LHCN-M2 (cell line): ENCODE measurements at regions not wholly inside any gene's neighbourhood (a gene's known extent, or its start where the extent isn't known, plus 50 kb on each side); places are given as distances from the start of the nearest gene placed in this dataset.
"Not testable (repeated sequence)": the region's sequence is repeated elsewhere in the genome, so short reads cannot be mapped to it uniquely, and the experiment has no call there.

Experiments used
- DNase-seq: peaks from one replicate; pipeline ENCODE4 v3.0.0-alpha.2; 2012; ENCODE audit warnings: low read depth

DNA sequence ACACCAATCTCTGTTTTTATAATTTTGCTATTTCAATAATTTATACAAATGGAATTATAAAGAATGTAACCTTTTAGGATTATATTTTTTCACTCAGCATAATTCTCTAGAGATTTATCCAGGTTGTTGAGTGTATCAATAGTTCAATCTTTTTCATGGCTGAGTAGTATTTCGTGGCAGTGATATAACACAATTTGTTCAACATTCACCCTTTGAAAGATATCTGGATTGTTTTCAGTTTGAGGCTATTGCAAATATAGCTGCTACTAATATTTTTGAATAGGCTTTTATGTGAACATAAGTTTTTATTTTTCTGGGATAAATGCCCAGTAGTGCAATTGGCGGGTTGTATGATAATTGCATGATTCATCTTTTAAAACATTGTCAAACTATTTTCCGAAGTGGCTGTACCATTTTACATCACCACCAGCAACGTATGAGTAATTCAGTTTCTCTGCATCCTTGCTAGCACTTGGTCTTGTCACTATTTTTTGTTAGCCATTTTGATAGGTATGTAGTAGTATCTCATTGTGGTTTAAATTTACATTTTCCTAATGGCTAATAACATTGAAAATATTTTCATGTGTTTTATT, 55.6 kb upstream of the ABCD3 start:
- DNase-seq, result peak; percentile 56

GRCh38 chr1:94358630-94359599, 59.3 kb upstream of the ABCD3 start:
- no peak for DNase-seq

GRCh38 chr1:94357661-94358060, 60.5 kb upstream of the ABCD3 start:
- no peak for DNase-seq

DNA sequence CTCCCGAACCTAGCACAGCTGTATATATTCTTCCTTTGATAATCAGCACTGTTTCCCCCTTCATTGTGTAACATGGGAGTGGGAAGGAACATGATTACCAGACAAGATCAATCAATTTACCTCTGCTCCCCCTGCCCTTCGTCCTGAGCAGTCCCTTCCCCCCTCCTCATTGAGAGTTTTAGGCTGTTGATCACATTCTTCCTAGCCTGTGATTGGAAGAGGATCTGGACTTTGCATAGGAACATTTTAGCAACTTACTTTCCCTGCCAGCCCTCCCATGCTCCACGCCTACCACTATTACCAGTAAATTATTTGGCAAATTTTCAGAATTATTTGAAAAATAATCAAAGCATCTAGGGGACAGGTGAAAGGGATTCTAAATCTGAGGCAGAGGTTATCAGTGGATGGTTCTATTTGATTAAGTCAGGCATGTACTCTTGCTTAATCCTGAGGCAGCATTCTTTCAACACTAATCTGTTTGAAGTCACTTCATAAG, 62.7 kb upstream of the ABCD3 start:
- no peak for DNase-seq

- no peak for DNase-seq
Measured at GRCh38 chr1:94351481-94351880, 66.7 kb upstream of the ABCD3 start.

GRCh38 chr1:94350350-94350924, 67.8 kb upstream of the ABCD3 start:
- DNase-seq, result no peak

GRCh38 chr1:94349853-94350252, 68.3 kb upstream of the ABCD3 start:
- DNase-seq, result no peak

DNA sequence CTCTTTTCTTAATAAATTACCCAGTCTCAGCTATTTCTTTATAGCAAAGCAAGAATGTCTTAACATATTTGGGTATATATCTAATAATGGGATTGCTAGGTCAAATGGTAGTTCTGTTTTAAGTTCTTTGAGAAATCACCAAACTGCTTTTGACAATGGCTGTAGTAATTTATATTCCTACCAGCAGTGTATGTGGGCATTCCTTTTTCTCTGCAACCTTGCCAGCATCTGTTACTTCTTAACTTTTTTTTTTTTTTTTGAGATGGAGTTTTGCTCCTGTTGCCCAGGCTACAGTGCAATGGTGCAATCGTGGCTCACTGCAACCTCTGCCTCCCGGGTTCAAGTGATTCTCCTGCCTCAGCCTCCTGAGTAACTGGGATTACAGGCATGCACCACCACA, 69.8 kb upstream of the ABCD3 start:
- DNase-seq, result not testable (repeated sequence)

GRCh38 chr1:94345148-94345721, 73.0 kb upstream of the ABCD3 start:
- no peak for DNase-seq

GRCh38 chr1:94342416-94342815, 75.8 kb upstream of the ABCD3 start:
- no peak for DNase-seq

DNA sequence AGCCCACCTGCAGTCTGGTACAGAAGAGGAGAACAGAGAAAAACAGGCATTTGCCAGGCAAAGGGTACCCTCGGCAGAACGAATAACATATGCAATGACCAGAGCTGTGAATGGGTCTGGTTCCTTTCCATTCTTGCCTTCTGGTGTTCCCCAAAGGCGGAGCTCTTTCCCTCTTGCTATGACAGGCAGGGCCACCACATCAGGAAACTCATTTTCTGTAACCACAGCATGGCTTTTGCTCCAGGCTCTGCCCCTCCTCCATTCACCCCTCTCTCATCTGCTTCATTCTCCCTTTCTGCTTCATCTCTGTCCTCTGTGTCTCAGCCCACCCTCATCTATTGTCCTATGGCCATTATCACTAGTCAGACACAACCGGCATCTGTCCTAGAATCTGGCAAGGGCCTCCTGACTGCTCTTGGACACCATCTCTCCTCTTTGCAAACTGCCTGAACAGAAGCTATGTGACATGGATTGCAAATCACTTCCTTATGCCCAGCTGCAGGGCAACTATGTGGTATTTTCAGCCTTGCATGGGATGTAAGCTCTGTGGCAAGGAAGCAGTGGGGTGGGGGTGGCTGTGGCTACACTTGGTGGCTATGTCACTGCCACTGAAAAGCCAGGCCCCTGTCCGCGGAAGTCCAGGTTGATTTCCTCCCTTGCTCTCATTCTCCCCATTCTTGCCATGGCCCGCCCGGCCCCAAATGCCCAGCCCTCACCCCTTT, 78.8 kb upstream of the ABCD3 start:
- no peak for DNase-seq

DNA sequence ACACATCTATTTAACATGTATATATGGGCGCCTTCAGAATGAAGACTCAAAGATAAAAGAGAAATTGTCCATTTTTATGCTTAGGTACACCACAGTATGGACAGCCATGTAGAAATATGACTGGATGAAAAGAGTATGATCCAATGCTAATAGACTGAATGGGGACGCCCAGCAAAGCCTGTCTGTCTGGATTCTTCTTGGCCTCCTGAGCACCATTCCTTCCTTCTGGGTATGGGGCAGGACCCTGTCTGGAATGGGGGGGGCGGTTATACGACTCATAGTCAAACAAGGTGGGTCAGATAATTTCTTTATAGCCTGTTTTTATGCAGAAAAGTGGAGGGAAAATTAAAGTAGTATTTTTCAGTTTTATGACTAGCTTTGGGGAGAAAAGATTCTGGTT, 81.2 kb upstream of the ABCD3 start:
- no peak for DNase-seq

DNA sequence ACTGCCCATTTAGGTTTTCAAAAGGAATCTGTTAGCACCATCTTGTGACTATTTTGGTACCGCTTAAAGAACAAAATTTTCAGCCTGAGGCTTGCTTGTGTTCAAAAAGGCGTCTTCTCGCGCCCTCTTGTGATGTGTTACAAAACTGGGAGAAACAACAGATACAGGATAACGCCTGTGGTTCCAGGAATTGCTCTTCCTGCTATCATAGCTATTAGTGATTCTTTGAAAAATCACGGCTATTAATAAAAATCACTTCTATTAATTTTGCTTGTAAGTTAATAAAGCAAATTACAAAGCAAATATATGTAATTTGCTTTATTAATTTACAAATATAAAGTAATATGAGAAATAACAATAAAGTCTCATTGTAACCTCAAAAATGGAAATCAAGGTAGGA, 82.2 kb upstream of the ABCD3 start:
- peak; percentile 88 for DNase-seq

GRCh38 chr1:94335447-94335846, 82.7 kb upstream of the ABCD3 start:
- no peak for DNase-seq

- no peak for DNase-seq
Measured at GRCh38 chr1:94334764-94335163, 83.4 kb upstream of the ABCD3 start.

DNA sequence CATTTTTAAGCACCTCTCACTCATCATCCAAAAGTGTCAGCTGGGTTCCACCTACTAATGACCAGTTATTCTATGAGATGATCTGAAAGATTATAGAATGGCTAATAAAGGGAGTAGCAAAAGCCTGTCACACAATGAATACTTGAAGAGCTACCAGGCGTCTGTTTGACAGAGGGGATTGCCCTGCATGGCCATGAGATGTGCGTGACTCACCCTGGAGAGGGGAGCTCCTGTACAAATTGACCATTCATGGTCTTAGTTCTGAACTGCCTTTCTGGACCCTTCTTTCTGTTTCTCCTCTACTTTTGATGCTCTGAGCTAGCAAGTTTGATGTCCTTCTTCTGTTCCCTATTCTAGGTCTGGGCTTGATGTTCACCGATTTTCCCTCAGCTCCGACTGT, 85.2 kb upstream of the ABCD3 start:
- peak; percentile 32 for DNase-seq

GRCh38 chr1:94332516-94332915, 85.7 kb upstream of the ABCD3 start:
- DNase-seq, result no peak

DNA sequence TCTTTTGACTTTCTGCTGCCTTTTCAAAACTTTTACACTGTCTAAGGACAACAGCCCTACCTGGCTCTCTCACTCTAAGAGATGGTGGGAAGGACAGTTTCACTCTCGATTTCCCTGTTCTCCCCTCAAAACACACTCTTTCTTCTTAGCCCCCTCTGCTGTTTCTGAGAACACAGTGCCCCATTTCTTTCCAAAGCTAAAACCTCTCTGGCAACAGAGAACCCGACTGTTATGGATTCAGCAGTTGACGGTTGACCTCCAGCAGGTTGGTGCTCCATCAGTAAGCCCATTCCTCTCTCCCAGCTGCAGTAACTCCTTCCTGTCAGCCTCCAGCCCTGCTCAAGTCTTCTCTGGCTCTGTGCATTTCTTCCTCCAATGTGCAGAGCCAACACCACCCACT, 88.2 kb upstream of the ABCD3 start:
- DNase-seq, result peak; percentile 72

GRCh38 chr1:94329276-94329675, 88.9 kb upstream of the ABCD3 start:
- no peak for DNase-seq

DNA sequence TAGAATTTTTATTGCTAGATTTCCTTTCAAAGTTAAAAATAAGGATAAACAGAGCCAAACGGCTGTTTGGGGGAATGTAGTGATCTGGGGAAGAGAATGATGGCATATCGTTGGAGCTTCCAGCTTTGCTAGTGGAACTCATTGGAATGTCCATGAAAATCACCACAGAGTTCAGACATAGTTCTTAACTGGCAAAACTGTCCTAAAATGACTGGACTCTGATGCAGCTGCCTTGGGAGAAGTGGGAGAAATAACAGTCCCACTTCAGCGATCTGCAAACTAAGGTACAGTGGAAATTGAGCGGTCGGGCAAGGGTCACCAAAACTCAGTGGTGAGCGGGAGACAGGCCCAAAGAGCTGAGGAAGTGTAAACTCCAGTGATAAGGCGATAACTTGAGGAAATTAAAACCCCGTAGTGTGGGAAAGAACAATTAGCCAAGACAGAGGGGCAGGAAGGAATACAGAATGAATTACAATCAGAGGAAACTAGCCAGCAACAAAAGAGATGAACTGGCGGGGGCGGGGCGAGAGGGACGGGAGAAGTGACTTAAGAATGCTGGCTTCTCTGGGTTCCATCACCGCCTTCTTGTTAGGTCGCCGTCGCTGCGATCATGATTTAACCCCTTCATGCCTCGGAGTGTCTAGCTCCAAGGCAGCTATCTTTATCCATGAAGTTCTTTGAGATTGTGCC, 89.8 kb upstream of the ARHGAP29 start:
- peak; percentile 70 for DNase-seq

GRCh38 chr1:94326329-94326728, 88.9 kb upstream of the ARHGAP29 start:
- DNase-seq, result peak; percentile 43
